ENCODE measurements at regions not wholly inside any gene's neighbourhood (a gene's known extent, or its start where the extent isn't known, plus 50 kb on each side); places are given as distances from the start of the nearest gene placed in this dataset.

GRCh38 chr18:29191263-29191662 lies 1014.3 kb upstream of the CDH2 start:
- TF ChIP-seq GATA3 (IDR thresholded peaks at IDR 0.05; ENCODE audit: low read depth, low read length) (no peak), GATA2 (IDR thresholded peaks at IDR 0.05; ENCODE audit: low read depth, low read length) (no peak)

Data from SH-SY5Y (cell line).